NB4 (cell line): ENCODE measurements at regions not wholly inside any gene's neighbourhood (a gene's known extent, or its start where the extent isn't known, plus 50 kb on each side); places are given as distances from the start of the nearest gene placed in this dataset.
"Not testable (repeated sequence)": the region's sequence is repeated elsewhere in the genome, so short reads cannot be mapped to it uniquely, and the experiment has no call there.

Experiments
- DNase-seq: peaks from one replicate; pipeline ENCODE4 v3.0.0; 2010; ENCODE audit warnings: low read depth
- H3K4me3 ChIP-seq: one replicate; pipeline ENCODE4 v1.5.1; 2011; ENCODE audit warnings: mild to moderate bottlenecking, low read depth, low read length, moderate library complexity
- MYC ChIP-seq: IDR thresholded peaks from 2 replicates; pipeline ENCODE4 v1.6.1; 2011; ENCODE audit warnings: low read depth, low read length
- POLR2A ChIP-seq: IDR thresholded peaks from 2 replicates; pipeline ENCODE4 v1.6.1; 2011; ENCODE audit warnings: mild to moderate bottlenecking; ENCODE audit not compliant: insufficient read length; ENCODE audit errors: extremely low read depth
- TF ChIP-seq, protein P1 (sequence below): IDR thresholded peaks from one replicate; pipeline ENCODE4 v1.5.1; 2012; ENCODE audit warnings: low read depth, low read length
- TF ChIP-seq, protein P2 (sequence below): IDR thresholded peaks from 2 replicates; pipeline ENCODE4 v1.6.1; 2011; ENCODE audit warnings: low read depth, low read length

DNA sequence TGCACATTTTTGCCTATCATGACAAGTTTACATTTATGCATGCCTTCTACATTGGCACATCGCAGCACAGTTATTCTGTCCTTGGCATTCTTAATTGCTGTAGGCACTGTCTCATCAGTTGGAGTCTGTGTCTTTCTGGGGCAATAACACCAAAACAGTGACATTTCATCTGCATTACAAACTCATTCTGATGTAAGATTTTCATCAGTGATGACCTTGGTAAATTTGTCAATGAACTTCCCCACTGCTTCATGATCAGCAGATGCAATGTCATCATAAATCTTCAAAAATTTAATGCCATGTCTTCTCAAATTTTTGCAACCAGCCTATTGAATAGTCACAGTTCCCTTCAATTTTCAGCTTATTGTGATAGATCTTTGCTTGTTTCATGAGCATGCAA lies 85.5 kb downstream of the CAPZA3 start:
- H3K4me3 ChIP-seq = no peak overlapping the region
- DNase-seq = no peak
- TF ChIP-seq MYC (no peak), POLR2A (no peak)
- TF ChIP-seq, protein P1, sequence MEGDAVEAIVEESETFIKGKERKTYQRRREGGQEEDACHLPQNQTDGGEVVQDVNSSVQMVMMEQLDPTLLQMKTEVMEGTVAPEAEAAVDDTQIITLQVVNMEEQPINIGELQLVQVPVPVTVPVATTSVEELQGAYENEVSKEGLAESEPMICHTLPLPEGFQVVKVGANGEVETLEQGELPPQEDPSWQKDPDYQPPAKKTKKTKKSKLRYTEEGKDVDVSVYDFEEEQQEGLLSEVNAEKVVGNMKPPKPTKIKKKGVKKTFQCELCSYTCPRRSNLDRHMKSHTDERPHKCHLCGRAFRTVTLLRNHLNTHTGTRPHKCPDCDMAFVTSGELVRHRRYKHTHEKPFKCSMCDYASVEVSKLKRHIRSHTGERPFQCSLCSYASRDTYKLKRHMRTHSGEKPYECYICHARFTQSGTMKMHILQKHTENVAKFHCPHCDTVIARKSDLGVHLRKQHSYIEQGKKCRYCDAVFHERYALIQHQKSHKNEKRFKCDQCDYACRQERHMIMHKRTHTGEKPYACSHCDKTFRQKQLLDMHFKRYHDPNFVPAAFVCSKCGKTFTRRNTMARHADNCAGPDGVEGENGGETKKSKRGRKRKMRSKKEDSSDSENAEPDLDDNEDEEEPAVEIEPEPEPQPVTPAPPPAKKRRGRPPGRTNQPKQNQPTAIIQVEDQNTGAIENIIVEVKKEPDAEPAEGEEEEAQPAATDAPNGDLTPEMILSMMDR = no peak
- TF ChIP-seq, protein P2, sequence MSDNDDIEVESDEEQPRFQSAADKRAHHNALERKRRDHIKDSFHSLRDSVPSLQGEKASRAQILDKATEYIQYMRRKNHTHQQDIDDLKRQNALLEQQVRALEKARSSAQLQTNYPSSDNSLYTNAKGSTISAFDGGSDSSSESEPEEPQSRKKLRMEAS = no peak; the same call in 1 of the 2 replicates

DNA sequence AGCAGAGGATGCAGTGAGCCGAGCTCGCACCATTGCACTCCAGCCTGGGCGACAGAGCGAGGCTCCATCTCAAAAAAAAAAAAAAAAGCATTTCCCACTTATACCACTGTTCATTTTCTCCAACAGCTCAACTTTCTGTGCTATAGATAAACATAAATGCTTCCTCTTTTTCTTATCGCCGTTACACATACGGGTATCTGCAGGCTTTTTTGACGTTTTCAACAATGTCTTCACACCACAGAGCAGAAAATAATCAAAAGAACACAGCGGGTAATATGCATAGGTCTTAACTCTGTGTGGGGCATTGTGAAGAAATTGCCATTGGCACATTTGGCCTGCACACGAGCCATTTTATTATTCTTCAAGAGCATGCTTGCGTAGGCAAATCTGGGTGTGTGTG lies 86.4 kb downstream of the CAPZA3 start:
- TF ChIP-seq, protein P2 = peak; percentile 89
- TF ChIP-seq MYC = peak; percentile 95
- no peak for TF ChIP-seq POLR2A
- TF ChIP-seq, protein P1 = no peak
- peak overlapping the region; percentile 16 for H3K4me3 ChIP-seq
- DNase-seq = peak; percentile 89

DNA sequence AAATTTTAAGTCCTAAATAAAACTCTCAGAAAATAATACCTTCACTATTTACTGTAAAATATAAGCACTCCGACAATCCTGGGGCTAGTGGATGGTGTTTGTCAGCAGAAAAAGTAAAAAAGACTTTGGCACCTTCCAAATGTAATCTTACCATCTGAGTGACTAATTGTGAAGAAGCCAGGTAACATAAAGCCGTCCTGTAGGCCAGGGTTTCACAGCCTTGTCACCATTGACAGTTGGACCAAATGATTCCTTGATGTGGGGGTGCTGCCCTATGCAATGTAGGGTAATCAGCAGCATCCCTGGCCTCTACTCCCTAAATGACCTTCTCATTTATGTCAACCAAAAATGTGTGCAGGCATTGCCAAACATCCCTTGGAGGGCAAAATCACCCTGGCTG lies 87.2 kb downstream of the CAPZA3 start:
- H3K4me3 ChIP-seq = no peak overlapping the region
- TF ChIP-seq MYC (no peak), POLR2A (no peak)
- TF ChIP-seq, protein P2 = no peak
- TF ChIP-seq, protein P1 = no peak
- DNase-seq = no peak

DNA sequence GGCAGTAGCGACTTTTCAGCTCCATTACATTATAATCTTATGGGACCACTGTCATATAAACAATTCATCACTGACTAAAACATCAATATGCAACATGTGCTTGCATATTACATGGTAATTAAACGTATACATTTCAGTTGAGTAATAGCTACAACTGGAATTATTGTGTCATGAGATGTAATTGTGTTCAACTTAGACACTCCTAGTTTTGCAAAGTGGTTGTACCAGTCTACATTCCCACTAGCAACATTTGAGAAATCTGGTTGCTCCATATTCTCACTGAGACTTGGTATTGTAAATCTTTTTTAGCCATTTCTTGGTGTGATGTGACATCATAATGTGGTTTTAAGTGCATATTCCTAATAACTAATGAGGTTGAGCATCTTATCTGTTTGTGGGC lies 90.0 kb downstream of the CAPZA3 start:
- no peak for DNase-seq
- H3K4me3 ChIP-seq = no peak overlapping the region
- no peak for TF ChIP-seq POLR2A
- TF ChIP-seq, protein P2 = no peak
- TF ChIP-seq, protein P1 = no peak
- TF ChIP-seq MYC = no peak

DNA sequence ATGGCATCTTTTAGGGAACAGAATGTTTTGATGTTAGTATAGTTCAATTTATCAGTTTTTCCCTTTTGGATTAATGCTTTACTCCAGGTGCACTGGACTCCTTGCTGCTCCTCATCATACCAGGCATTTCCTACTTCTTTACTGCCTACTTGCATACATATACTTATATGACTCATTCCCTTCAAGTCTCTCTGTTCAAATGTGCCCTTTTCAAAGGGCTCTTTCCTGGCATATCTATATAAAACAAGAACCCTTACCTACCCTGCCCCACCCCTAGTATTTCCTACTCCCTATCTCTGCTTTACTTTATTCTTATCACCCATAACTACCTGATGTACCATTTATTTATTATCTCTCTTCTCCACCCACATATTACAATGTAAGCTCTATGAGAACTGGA lies 90.6 kb downstream of the CAPZA3 start:
- no peak for TF ChIP-seq POLR2A
- TF ChIP-seq, protein P1 = no peak
- TF ChIP-seq, protein P2 = no peak
- TF ChIP-seq MYC = no peak
- DNase-seq = no peak

DNA sequence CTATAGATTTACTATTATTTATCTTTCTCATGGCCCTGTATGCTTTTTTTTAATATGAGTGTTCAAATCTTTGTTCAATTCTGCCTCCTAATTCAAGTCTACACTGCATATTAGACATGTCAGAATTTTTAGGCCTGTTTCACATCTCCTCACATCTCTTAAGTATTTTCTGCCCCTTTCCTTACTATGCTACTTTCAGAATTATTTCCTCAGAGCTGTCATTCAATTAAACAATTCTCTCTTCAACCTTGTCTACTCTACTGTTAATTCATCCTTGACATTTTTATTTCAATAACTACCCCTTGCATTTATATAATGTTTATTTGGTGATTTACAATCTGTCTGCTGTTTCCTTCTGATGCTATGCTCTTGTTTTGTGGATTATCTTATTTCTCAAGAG lies 91.1 kb downstream of the CAPZA3 start:
- TF ChIP-seq MYC (no peak), POLR2A (no peak)
- TF ChIP-seq, protein P1 = no peak
- TF ChIP-seq, protein P2 = no peak
- no peak for DNase-seq
- no peak overlapping the region for H3K4me3 ChIP-seq

More for the DNA sequence above, 90.6 kb downstream of the CAPZA3 start:
- no peak overlapping the region for H3K4me3 ChIP-seq

DNA sequence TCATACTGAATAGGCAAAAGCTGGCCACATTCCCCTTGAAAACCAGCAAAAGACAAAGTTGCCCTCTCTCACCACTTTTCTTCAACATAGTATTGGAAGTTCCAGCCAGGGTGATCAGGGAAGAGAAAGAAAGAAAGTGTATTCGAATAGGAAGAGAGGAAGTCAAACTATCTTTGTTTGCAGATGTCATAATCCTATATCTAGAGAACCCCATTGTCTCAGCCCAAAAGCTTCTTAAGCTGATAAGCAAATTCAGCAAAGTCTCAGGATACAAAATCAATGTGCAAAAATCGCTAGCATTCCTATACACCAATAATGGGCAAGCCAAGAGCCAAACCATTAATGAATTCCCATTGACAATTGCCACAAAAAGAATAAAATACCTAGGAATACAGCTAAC lies 95.0 kb downstream of the CAPZA3 start:
- H3K4me3 ChIP-seq, DNase-seq: not testable (repeated sequence)
